Common myeloid progenitor, CD34-positive (primary cell): ENCODE measurements at regions not wholly inside any gene's neighbourhood (a gene's known extent, or its start where the extent isn't known, plus 50 kb on each side); places are given as distances from the start of the nearest gene placed in this dataset.

Experiments used
- CTCF ChIA-PET: fragments of 350-600 bp; sonication (Branson Sonifier 250); formaldehyde crosslinking; loops from one replicate; lab custom pipeline; 2021; ENCODE audit warnings: antibody characterized with exemption; lab: Charles Lee
- POLR2A ChIA-PET: fragments of 350-600 bp; sonication (Branson Sonifier 250); formaldehyde crosslinking; loops from one replicate; lab custom pipeline; 2021; ENCODE audit warnings: antibody characterized with exemption; lab: Charles Lee
- DNase-seq, 3 donors: peaks; one replicate each; pipeline versions ENCODE4 v3.0.0 to v3.0.0-alpha.2; 2013
- H3K27ac ChIP-seq, 2 experiments: 1 replicate in 1 of 2; 2 replicates in 1 of 2; pipeline ENCODE4 v1.7.0; 2013; ENCODE audit warnings: inconsistent platforms in 2 of 2, low read length in 2 of 2, mild to moderate bottlenecking in 2 of 2, low read depth in 1 of 2, moderate library complexity in 1 of 2; ENCODE audit not compliant: severe bottlenecking in 2 of 2, insufficient read depth in 1 of 2, poor library complexity in 1 of 2
- H3K27me3 ChIP-seq, 5 experiments: replicated peaks in 2 of 5; 1 replicate in 3 of 5; 2 replicates in 2 of 5; pipeline versions ENCODE4 v1.6.1 to v1.7.0; 2013; ENCODE audit warnings: low read length in 4 of 5, mild to moderate bottlenecking in 2 of 5, moderate library complexity in 2 of 5, inconsistent platforms in 1 of 5; ENCODE audit not compliant: insufficient read depth in 5 of 5, control insufficient read depth in 4 of 5
- H3K36me3 ChIP-seq, 4 experiments: 1 replicate in 2 of 4; 2 replicates in 2 of 4; pipeline versions ENCODE4 v1.6.1 to v1.7.0; 2013; ENCODE audit warnings: low read length in 3 of 4, control low read depth in 1 of 4, mild to moderate bottlenecking in 1 of 4; ENCODE audit not compliant: control insufficient read depth in 4 of 4, insufficient read depth in 4 of 4
- H3K4me1 ChIP-seq, 4 experiments: 1 replicate in 3 of 4; 2 replicates in 1 of 4; pipeline versions ENCODE4 v1.6.1 to v1.7.1; 2013; ENCODE audit warnings: low read length in 3 of 4, mild to moderate bottlenecking in 3 of 4, control low read depth in 1 of 4, inconsistent platforms in 1 of 4, moderate library complexity in 1 of 4; ENCODE audit not compliant: control insufficient read depth in 4 of 4, insufficient read depth in 4 of 4; ENCODE audit errors: control extremely low read depth in 1 of 4
- H3K4me3 ChIP-seq, 7 experiments: 1 replicate in 4 of 7; 2 replicates in 3 of 7; pipeline versions ENCODE4 v1.5.1 to v1.7.0; 2013; ENCODE audit warnings: mild to moderate bottlenecking in 7 of 7, low read length in 6 of 7, moderate library complexity in 6 of 7, inconsistent platforms in 2 of 7, low read depth in 2 of 7, control low read depth in 1 of 7; ENCODE audit not compliant: insufficient read depth in 4 of 7, control insufficient read depth in 1 of 7; ENCODE audit errors: extremely low read depth in 1 of 7
- H3K9me3 ChIP-seq, 5 experiments: 1 replicate in 4 of 5; 2 replicates in 1 of 5; pipeline versions ENCODE4 v1.6.1 to v1.7.1; 2013; ENCODE audit warnings: low read length in 4 of 5, mild to moderate bottlenecking in 2 of 5, inconsistent platforms in 1 of 5, low read depth in 1 of 5, moderate library complexity in 1 of 5; ENCODE audit not compliant: control insufficient read depth in 4 of 5, insufficient read depth in 2 of 5; ENCODE audit errors: control extremely low read depth in 1 of 5
- WGBS: methylation state at CpG from one replicate; pipeline ENCODE4 v1.1.5; 2013; ENCODE audit not compliant: insufficient coverage; 5-methylcytosine and 5-hydroxymethylcytosine counted together

DNA sequence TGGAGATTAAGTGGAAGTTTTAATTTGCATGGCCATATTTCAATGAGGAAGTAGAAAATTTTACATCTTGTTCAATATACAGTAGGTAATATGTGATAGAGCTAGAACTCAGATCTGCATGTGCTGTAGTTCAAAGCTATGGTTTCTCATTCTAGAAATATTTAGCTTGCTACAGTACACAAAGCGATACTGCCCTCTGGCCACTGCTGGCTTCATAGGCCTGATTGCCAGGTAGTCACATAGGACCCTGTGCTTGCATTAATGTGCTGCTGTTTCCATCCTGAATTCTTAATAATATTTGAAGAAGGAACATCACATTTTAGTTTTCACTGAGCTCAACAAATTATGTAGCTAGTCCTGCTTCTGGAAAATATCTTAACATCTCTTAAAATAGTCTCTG is 87.0 kb downstream of the PLSCR2 start:
- H3K27ac ChIP-seq = no peak overlapping the region
- H3K4me3 ChIP-seq = no peak overlapping the region
- H3K36me3 ChIP-seq = no peaks in the 10 kb centered on the region
- ChIA-PET CTCF (no interaction called here), POLR2A (no interaction called here)
- no peaks in the 10 kb centered on the region for H3K4me1 ChIP-seq
- DNase-seq = no peak
- no peaks in the 10 kb centered on the region for H3K27me3 ChIP-seq
- no peaks in the 10 kb centered on the region for H3K9me3 ChIP-seq
- WGBS = no CpG with 5 or more reads among the region's 1 CpG

DNA sequence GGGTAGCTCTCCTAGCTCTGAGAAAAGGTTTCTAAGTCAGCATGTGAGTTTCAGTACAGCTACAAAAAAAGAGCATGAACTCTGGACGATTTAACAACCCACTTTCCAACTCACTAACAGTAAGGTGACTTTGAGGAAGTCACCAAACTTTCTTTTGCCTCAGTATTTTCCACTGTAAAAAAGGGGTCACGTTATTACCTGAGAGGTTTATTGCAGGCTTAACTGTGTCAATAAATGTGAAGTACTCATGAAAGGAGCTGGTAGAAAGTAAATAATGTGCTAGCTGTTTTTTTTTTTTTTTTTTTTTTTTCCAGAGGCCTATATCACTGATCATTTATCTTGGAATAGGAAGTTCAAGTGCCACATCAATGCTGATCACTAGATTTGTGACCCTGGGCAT is 89.3 kb downstream of the PLSCR2 start:
- no peaks in the 10 kb centered on the region for H3K27me3 ChIP-seq
- peaks cover 0 to 1% (median 0%) of the 10 kb centered on the region in 5 experiments for H3K9me3 ChIP-seq
- no peaks in the 10 kb centered on the region for H3K36me3 ChIP-seq
- H3K27ac ChIP-seq = no peak overlapping the region
- no peak for DNase-seq
- no peaks in the 10 kb centered on the region for H3K4me1 ChIP-seq
- POLR2A ChIA-PET = no interaction called here
- H3K4me3 ChIP-seq = no peak overlapping the region
- WGBS = no CpG with 5 or more reads among the region's 2 CpGs
- CTCF ChIA-PET = no interaction called here

DNA sequence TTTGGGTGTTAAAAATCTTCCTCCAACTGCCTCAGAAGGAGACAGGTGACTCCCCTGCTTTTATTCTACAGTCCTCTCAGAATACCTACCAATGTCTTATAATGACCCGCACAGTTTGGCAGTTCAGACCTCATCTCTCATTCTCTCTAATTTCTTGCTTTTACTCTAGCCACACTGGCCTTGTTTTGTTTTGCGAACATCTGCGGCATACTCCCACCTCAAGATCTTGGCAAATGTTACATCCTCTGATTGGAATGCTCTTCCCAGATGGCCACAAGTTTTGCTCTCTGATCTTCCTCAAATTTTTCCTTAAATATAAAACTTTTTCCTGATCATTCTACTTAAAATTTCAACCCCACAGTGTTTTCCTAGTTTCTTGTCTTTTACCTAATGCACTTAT is 94.1 kb downstream of the PLSCR2 start:
- Histone ChIP-seq H3K27me3 (no peaks in the 10 kb centered on the region), H3K4me1 (no peaks in the 10 kb centered on the region), H3K9me3 (peaks cover 0 to 18% (median 2%) of the 10 kb centered on the region in 5 experiments), H3K27ac (no peak overlapping the region), H3K36me3 (no peaks in the 10 kb centered on the region), H3K4me3 (no peak overlapping the region)
- 98% methylated on average over 3 of the region's 3 CpGs for WGBS
- POLR2A ChIA-PET = no interaction called here
- no peak for DNase-seq
- CTCF ChIA-PET = no interaction called here

DNA sequence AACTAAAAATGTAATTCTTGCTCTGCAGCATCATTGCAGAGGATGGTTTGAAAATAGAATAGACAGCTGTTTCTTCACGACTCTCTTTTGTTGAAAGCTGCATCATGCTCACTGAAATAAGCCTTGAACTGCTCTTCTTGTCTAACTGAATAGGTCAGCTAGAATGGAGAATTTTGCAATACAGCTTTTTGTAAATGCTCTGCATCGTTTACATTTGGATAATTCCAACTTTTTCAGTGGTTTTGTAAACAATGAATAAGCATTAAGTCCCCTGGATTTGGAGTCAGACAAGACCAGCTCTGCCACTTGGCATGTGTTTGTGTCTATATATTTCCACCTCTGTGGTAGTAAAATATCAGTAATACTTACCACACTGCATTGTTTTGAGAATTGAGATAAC is 95.2 kb downstream of the PLSCR2 start:
- POLR2A ChIA-PET = no interaction called here
- WGBS = 89% methylated on average over 2 of the region's 2 CpGs
- no peak for DNase-seq
- no peaks in the 10 kb centered on the region for H3K27me3 ChIP-seq
- CTCF ChIA-PET = no interaction called here
- no peaks in the 10 kb centered on the region for H3K36me3 ChIP-seq
- H3K9me3 ChIP-seq = peaks cover 0 to 18% (median 2%) of the 10 kb centered on the region in 5 experiments
- no peak overlapping the region for H3K4me3 ChIP-seq
- no peaks in the 10 kb centered on the region for H3K4me1 ChIP-seq
- H3K27ac ChIP-seq = no peak overlapping the region

DNA sequence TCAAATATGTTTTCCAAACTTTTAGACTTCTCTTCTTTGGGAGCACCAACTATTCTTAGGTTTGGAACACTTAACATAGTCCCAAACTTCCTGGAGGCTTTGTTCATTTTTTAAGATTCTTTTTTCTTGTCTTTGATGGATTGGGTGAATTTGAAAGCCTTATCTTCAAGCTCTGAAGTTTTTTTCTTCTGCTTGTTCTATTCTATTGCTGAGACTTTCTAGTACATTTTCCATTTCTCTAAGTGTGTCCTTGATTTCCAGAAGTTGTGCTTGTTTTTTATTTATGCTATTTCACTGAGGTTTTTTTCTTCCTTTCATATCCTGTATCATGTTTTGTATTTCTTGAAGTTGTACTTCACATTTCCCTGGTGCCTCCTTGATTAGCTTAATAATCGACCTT is 97.5 kb downstream of the PLSCR2 start:
- no CpG with 5 or more reads among the region's 1 CpG for WGBS
- CTCF ChIA-PET = no interaction called here
- DNase-seq = no peak

DNA sequence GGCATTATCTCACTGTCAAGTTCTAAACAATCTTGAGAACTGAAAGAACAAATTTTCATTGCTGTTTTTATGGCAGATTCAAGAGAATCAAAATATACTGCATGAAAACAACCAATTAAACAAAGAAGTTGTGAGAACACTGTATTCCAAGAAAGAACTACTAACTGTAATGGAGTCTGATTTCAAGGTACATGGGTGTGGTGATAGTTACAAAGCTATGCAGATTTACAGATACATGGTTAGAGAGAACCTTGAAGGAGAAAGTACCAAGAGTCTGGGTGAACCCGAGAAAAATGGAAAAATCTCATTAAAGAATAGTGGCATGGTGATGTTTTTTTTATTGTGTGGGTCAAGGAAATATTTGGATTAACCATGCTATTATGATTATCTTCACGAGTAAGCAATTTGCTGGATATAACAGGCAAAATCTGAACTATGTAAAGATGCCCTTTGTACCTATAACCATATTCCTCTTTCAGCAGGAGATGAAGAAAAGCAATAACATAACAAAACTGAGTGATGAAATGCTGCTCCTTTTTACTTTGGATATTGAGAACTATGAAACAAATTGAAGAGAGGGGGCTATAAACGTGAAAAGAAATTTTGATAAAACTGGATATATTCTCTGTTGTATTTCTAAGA is 100.4 kb downstream of the PLSCR2 start:
- Histone ChIP-seq H3K4me3 (no peak overlapping the region), H3K27ac (no peak overlapping the region), H3K27me3 (no peaks in the 10 kb centered on the region), H3K4me1 (no peaks in the 10 kb centered on the region), H3K9me3 (peaks cover 0 to 18% (median 2%) of the 10 kb centered on the region in 5 experiments), H3K36me3 (no peaks in the 10 kb centered on the region)
- ChIA-PET CTCF (no interaction called here), POLR2A (no interaction called here)
- DNase-seq = no peak
- no CpG with 5 or more reads among the region's 3 CpGs for WGBS

More for the DNA sequence above, 97.5 kb downstream of the PLSCR2 start:
- Histone ChIP-seq H3K36me3 (no peaks in the 10 kb centered on the region), H3K4me1 (no peaks in the 10 kb centered on the region), H3K27ac (no peak overlapping the region), H3K9me3 (peaks cover 0 to 18% (median 2%) of the 10 kb centered on the region in 5 experiments), H3K4me3 (no peak overlapping the region), H3K27me3 (no peaks in the 10 kb centered on the region)
- POLR2A ChIA-PET = no interaction called here

DNA sequence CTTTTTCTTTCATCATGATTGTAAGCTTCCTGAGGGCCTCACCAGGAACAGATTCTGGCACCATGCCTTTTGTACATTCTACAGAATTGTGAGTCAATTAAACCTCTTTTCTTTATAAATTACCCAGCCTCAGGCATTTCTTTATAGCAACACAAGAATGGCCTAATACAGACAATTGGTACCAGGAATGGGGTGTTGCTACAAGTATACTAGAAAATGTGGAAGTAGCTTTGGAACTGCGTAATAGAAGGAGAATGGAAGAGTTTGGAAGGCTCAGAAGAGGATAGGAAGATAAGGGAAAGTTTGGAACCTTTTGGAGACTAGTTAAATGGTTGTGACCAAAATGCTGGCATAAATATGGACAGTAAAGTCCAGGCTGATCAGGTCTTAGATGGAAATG is 108.9 kb upstream of the PLSCR4 start:
- Histone ChIP-seq H3K4me3 (no peak overlapping the region), H3K9me3 (peaks cover 0 to 18% (median 1%) of the 10 kb centered on the region in 5 experiments), H3K27ac (no peak overlapping the region), H3K27me3 (no peaks in the 10 kb centered on the region), H3K4me1 (no peaks in the 10 kb centered on the region), H3K36me3 (no peaks in the 10 kb centered on the region)
- ChIA-PET POLR2A (no interaction called here), CTCF (no interaction called here)
- no peak for DNase-seq
- WGBS = 100% methylated on average over 1 of the region's 1 CpG
